GM08714 (cell line): ENCODE measurements at regions not wholly inside any gene's neighbourhood (a gene's known extent, or its start where the extent isn't known, plus 50 kb on each side); places are given as distances from the start of the nearest gene placed in this dataset.
"Not testable (repeated sequence)": the region's sequence is repeated elsewhere in the genome, so short reads cannot be mapped to it uniquely, and the experiment has no call there.

Experiments
- H3K4me3 ChIP-seq: fragments of 200-500 bp; sonication (Bioruptor generic); 2 replicates; pipeline ENCODE4 v1.5.1; 2014; ENCODE audit warnings: mild to moderate bottlenecking, low read length, inconsistent platforms
- ZNF274 ChIP-seq: IDR thresholded peaks from 2 replicates; pipeline ENCODE4 v1.6.1; 2012; ENCODE audit warnings: mild to moderate bottlenecking, low read depth, low read length

DNA sequence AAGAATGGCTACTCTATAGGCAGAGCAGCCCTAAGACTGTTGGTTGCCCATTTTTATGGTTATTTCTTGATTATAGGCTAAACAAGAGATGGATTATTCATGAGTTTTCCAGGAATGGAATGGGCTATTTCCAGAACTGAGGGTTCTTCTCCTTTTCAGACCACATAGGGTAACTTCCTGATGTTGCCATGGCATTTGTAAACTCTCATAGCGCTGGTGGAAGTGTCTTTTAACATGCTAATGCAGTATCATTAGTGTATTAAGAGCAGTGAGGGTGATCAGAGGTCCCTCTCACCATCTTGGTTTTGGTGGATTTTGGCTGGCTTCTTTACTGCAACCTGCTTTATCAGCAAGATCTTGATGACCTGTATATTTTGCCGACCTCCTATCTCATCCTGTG lies 904.6 kb upstream of the FBXO33 start:
- H3K4me3 ChIP-seq: no peak overlapping the region
- TF ChIP-seq ZNF274: no peak

DNA sequence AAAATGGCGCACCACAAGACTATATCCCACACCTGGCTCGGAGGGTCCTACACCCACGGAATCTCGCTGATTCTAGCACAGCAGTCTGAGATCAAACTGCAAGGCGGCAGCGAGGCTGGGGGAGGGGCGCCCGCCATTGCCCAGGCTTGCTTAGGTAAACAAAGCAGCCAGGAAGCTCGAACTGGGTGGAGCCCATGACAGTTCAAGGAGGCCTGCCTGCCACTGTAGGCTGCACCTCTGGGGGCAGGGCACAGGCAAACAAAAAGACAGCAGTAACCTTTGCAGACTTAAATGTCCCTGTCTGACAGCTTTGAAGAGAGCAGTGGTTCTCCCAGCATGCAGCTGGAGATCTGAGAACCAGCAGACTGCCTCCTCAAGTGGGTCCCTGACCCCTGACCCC lies 894.3 kb upstream of the FBXO33 start:
- H3K4me3 ChIP-seq: not testable (repeated sequence)

DNA sequence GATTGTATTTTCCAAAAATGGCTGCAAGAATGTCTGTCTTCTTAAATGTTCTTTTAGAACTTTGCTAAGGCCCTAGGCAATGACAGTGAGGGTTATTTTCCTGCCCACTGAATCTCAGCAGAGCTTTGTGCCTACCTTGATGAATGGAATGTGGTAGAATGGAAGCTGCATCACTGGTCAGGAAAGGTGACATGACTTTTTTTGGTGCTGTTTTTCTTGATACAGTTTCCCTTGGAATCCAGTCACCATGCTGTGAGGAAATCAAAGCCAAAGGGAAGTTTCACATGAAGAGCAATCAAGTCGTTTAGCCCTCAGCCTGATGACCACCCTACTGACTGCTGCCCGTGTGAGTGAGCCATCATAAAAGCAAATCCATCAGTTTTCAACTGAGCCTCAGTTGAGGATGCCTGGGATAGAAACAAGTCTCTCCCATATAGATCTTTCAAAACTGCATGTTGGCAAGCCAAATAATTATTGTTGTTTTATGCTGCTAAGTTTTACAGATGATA lies 886.0 kb upstream of the FBXO33 start:
- H3K4me3 ChIP-seq: no peak overlapping the region
- no peak for TF ChIP-seq ZNF274

DNA sequence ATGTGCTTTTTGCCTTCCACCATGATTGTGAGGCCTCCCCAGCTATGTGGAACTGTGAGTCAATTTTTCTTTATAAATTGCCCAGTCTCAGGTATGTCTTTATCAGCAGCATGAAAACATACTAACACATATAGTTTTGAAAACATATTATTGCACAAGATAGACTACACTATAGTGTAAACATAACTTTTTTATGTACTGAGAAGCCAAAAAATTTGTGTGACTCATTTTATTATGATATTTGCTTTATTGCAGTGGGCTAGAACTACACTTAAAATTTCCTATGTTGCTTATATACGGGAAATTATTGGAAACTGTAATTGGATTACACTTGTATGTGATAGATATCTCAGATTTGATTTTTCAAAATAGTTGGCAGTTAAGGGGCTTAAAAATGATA lies 885.5 kb upstream of the FBXO33 start:
- TF ChIP-seq ZNF274: no peak
- H3K4me3 ChIP-seq: no peak overlapping the region

DNA sequence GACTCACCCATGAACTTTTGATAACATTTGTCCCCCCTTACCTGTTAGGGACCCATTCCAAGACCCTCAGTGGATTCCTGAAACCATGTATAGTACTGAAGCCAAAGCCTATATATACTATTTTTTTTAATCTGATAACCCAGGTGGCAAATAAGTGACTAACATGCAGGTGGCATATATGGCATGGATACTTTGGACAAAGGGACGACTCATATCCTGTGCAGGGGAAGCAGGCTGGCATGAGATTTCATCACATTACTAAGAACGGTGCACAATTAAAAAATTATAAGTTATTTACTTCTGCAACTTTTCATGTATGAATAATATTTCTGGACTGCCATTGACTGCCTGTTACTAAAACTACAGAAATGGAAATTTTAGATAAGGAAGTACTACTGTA lies 880.1 kb upstream of the FBXO33 start:
- no peak for TF ChIP-seq ZNF274
- no peak overlapping the region for H3K4me3 ChIP-seq

DNA sequence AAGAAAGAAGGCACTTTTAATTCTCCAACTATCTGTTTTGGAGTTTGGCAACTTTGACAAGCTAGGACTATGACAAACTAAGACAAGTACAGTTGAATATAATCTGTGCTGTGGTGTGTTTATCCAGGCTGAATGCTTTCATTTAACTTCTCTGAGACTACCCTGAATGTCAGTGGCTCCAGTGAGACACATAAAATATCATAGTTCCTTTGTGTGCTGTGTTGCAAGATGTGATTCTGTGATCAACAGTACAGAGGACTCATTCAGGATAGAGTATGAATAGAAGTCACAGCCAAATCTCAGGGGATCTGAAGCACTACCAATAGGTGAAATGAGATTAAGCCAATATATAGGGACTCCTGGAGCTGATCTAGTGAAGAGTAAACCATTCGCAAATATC lies 876.9 kb upstream of the FBXO33 start:
- TF ChIP-seq ZNF274: no peak
- no peak overlapping the region for H3K4me3 ChIP-seq

DNA sequence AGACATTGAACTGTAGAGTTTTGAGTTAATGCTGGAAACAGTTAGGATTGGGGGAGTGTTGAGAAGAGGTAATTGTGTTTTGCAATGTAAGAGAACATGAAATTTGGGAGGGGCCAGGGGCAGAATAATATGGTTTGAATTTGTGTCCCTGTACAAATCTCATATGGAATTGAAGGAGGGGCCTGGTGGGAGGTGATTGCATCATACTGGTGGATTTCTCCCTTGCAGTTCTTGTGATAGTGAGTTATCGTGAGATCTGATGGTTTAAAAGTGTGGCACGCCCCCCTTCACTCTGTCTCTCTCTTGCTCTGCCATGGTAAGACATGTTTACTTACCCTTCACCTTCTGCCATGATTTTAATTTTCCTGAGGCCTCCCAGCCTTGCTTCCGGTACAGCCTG lies 876.0 kb upstream of the FBXO33 start:
- no peak overlapping the region for H3K4me3 ChIP-seq
- TF ChIP-seq ZNF274: no peak

DNA sequence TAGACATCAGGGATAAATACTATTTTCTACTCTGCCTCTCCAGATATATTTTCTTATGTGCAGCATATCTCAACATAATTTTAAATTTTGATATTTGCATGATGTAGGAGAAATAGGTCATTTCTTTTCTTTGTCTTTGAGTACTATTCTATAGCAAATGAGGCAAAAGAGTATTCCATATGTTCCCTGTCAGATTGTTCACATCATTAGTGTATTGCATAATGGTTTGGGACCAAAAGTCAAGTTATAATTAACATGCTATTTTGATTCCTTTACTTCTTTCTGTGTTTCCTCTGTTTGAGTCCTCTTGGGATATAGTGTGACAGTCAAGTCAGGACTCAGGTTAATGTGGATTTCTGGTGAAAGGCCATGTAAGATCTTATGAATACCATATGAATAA lies 864.6 kb upstream of the FBXO33 start:
- no peak for TF ChIP-seq ZNF274
- H3K4me3 ChIP-seq: no peak overlapping the region

DNA sequence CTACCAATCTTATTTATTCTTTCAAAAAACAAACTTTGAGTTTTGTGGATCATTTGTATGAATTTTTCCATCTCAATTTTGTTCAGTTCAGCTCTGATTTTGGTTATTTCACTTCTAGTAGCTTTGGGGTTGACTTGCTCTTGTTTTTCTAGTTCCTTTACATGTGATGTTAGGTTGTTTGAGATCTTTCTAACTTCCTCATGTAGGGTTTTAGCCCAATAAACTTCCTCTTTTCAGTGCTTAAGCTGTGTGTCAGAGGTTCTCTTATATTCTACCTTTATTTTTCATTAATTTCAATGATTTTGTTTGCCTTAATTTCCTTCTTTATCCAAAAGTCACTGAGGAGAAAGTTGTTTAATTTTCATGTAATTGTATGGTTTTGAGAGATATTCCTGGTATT lies 860.4 kb upstream of the FBXO33 start:
- no peak for TF ChIP-seq ZNF274
- H3K4me3 ChIP-seq: no peak overlapping the region

DNA sequence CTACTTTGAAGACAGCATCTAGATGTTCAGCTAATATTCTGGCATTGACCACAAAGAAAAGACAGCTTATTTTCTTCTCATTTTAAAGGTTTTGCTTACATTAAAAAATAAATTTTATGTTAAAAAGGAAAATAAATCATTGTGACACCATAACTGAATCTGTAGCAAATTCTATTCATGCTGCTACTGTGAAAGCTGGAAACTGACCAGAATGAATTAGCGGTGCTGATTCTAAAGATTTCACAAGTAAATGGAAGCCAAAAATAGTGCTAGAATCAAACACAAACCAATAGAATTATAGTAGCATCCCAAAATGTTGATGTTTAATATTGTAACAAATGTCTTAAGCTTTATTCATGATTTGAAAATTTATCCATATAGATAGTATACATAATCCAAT lies 850.0 kb upstream of the FBXO33 start:
- TF ChIP-seq ZNF274: no peak
- H3K4me3 ChIP-seq: no peak overlapping the region

DNA sequence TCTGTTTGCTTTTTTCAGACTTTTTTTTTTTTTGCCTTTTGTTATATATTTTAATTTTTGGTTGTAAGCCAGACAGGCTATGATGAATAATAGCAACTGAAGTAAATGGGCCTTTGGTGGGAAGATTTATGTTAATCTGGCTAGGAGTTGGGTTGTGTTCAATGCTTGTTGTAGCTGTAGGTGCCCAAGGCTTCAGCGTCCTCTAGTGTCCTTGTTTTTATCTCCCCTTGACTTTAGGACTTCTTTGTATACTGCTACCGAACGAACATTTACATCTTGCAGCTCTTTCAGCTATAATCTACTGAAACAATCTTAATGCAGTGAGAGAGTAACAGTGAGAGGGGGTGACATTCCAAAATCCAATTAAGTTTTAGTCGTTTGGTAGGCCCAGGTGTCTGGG lies 848.4 kb upstream of the FBXO33 start:
- no peak for TF ChIP-seq ZNF274
- no peak overlapping the region for H3K4me3 ChIP-seq

DNA sequence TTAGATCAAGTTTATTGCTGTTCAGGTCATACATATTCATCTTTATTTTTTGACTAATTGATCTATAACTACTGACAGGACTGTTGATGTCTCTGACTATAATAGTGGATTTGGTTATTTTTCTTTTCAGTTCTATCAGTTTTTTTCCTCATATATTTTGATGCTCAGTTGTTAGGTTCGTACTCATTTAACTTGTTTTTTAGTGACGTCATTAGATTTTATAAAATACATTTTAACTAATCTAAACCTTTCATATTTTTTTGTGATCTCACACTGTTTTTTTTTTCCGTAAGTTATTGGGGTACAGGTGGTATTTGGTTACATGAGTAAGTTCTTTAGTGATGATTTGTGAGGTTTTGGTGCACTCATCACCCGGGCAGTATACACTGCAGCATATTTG lies 841.2 kb upstream of the FBXO33 start:
- no peak for TF ChIP-seq ZNF274
- no peak overlapping the region for H3K4me3 ChIP-seq

DNA sequence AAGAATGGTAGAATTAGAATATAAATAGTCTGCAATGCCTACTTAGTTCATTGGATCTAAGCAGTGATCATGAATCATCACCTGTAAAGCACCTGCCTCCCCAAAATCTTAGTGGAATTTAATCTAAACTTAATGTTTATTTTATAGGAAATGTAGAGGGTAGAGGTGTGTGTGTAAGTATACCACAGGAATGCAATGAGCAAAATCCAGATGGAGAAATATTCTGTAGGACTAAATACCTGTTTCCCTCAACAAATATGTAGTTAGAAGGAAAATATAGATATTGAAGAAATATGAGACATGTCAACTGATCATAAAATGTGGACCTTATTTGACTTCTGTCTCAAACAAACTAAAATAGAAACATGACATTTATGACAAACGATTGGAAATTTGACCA lies 839.2 kb upstream of the FBXO33 start:
- H3K4me3 ChIP-seq: no peak overlapping the region
- no peak for TF ChIP-seq ZNF274

DNA sequence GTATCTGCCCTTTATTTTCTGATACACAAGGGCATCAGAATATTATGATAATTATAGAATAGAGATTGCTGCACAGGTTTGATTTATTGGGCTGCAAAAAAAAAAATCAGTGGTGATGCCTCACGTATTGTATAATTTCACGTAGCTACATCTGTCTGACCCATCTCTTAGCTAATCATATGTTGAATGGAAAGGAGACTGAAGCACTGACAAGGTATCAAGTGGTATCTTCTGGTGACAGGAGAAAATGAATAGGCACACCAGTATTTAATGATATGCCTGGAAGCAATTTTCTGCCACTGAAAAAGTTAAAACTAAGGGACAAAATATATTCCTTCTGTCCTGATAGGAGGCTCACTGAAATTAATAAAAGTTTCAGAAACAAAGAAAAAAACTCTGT lies 837.2 kb upstream of the FBXO33 start:
- TF ChIP-seq ZNF274: no peak
- H3K4me3 ChIP-seq: no peak overlapping the region

DNA sequence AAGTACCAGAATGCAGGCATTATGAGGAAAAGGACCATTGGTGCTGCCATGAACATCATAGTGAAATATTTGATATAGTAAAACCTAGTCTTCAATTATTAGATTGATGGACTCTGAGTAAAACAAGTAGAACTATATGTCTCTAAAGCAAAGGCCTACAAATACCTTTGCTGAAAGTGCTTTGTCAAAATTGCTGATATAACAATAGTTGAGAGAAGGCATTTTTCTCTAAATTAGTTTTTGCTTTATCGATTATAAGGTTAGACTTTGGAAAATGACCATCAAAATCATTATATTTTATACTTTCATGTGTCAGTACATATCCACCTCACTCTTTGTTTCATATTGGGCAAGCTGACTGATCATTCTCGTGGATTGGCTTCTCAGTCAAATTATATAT lies 836.0 kb upstream of the FBXO33 start:
- no peak for TF ChIP-seq ZNF274
- no peak overlapping the region for H3K4me3 ChIP-seq

DNA sequence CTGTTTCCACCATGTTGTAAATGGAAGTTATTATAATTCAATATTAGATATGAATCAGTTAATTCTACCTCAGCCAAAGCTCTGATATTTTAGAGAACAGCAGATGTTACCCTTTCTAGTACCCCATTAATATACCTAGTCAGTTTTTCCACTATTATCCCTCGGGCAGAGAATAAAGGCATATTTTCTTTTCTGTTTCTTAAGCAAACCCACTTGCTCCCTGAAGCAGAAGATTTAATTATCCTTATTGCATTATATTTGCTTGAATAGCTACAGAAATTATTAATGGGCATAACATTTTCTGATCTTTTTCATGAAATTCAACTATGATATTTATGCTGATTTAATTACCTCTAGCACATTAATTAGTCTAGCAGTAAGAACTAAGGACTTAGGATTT lies 832.9 kb upstream of the FBXO33 start:
- H3K4me3 ChIP-seq: no peak overlapping the region
- TF ChIP-seq ZNF274: no peak
